IMR-90 (cell line): ENCODE measurements at regions not wholly inside any gene's neighbourhood (a gene's known extent, or its start where the extent isn't known, plus 50 kb on each side); places are given as distances from the start of the nearest gene placed in this dataset.

Experiments
- ATAC-seq: fragments of 200-7000 bp; cut with Tn5 transposase; 2 replicates; pipeline ENCODE4 v1.9.1; 2020; ENCODE audit warnings: low read depth, mild to moderate bottlenecking, moderate library complexity
- BruUV-seq: library from RNA; stranded (reverse); fragments of 400-500 nt; replicated peaks from 2 replicates; lab custom pipeline; 2021; lab: Mats Ljungman, UMichigan
- CTCF ChIA-PET: fragments of 300-600 bp; formaldehyde crosslinking; extraction: SDS; loops from one replicate; lab custom pipeline; 2021; ENCODE audit warnings: antibody characterized with exemption; lab: Yijun Ruan, JAX
- POLR2A ChIA-PET: fragments of 300-600 bp; sonication (Branson Sonifier 250); formaldehyde crosslinking; loops from one replicate; lab custom pipeline; 2022; ENCODE audit warnings: antibody characterized with exemption; ENCODE audit not compliant: unreplicated experiment; lab: Charles Lee
- DNase-seq: peaks from one replicate; pipeline ENCODE4 v3.0.0; 2013
- H2AFZ ChIP-seq: replicated peaks from 2 replicates; pipeline ENCODE3; 2013; ENCODE audit warnings: low read length, mild to moderate bottlenecking; ENCODE audit not compliant: poor library complexity
- H2AK5ac ChIP-seq: 2 replicates; pipeline ENCODE4 v1.6.1; 2013; ENCODE audit warnings: low read depth, low read length, inconsistent platforms
- H2AK9ac ChIP-seq: replicated peaks from 2 replicates; pipeline ENCODE3; 2013; ENCODE audit warnings: mild to moderate bottlenecking, low read depth, low read length, moderate library complexity; ENCODE audit not compliant: poor library complexity
- H2BK120ac ChIP-seq: 2 replicates; pipeline ENCODE4 v1.6.1; 2013; ENCODE audit warnings: low read depth, low read length, inconsistent platforms
- H2BK15ac ChIP-seq: 3 replicates; pipeline ENCODE4 v1.6.1; 2013; ENCODE audit warnings: low read depth, low read length, inconsistent platforms
- H2BK20ac ChIP-seq: 2 replicates; pipeline ENCODE4 v1.6.1; 2013; ENCODE audit warnings: low read depth, mild to moderate bottlenecking, inconsistent platforms, low read length, moderate library complexity
- H2BK5ac ChIP-seq: 2 replicates; pipeline ENCODE4 v1.6.1; 2013; ENCODE audit warnings: mild to moderate bottlenecking, low read depth, low read length, inconsistent platforms; ENCODE audit not compliant: poor library complexity, severe bottlenecking
- H3K14ac ChIP-seq: replicated peaks from 2 replicates; pipeline ENCODE4 v1.6.1; 2013; ENCODE audit warnings: low read depth, low read length, inconsistent platforms
- H3K18ac ChIP-seq: 2 replicates; pipeline ENCODE4 v1.6.1; 2013; ENCODE audit warnings: low read depth, low read length, control low read depth
- H3K23ac ChIP-seq: 2 replicates; pipeline ENCODE4 v1.6.1; 2013; ENCODE audit warnings: low read depth, low read length, inconsistent platforms
- H3K27ac ChIP-seq: 2 replicates; pipeline ENCODE4 v1.5.1; 2013; ENCODE audit warnings: mild to moderate bottlenecking, control low read depth, low read length; ENCODE audit not compliant: insufficient read depth
- H3K27me3 ChIP-seq: 2 replicates; pipeline ENCODE4 v1.6.1; 2013; ENCODE audit warnings: low read length; ENCODE audit not compliant: control insufficient read depth, insufficient read depth
- H3K36me3 ChIP-seq: 2 replicates; pipeline ENCODE4 v1.6.1; 2013; ENCODE audit warnings: low read length, mixed read lengths; ENCODE audit not compliant: control insufficient read depth, insufficient read depth
- H3K4ac ChIP-seq: 2 replicates; pipeline ENCODE4 v1.6.1; 2013; ENCODE audit warnings: low read depth, low read length, inconsistent platforms
- H3K4me1 ChIP-seq: 2 replicates; pipeline ENCODE4 v1.6.1; 2013; ENCODE audit warnings: low read length, mixed read lengths; ENCODE audit not compliant: control insufficient read depth, insufficient read depth
- H3K4me2 ChIP-seq: 2 replicates; pipeline ENCODE4 v1.6.1; 2013; ENCODE audit warnings: low read depth, mild to moderate bottlenecking, control low read depth, low read length, moderate library complexity
- H3K4me3 ChIP-seq: 2 replicates; pipeline ENCODE4 v1.5.1; 2013; ENCODE audit warnings: low read depth, mild to moderate bottlenecking, control low read depth, low read length, moderate library complexity; ENCODE audit not compliant: insufficient read depth
- H3K56ac ChIP-seq: 2 replicates; pipeline ENCODE4 v1.6.1; 2013; ENCODE audit warnings: low read length, inconsistent platforms; ENCODE audit not compliant: insufficient read depth; ENCODE audit errors: extremely low read depth
- H3K79me1 ChIP-seq, 2 experiments: 2 replicates each; pipeline ENCODE4 v1.6.1; 2013; ENCODE audit warnings: low read length in 2 of 2, inconsistent platforms in 1 of 2, low read depth in 1 of 2
- H3K9ac ChIP-seq: 2 replicates; pipeline ENCODE4 v1.6.1; 2013; ENCODE audit warnings: low read depth, low read length, control low read depth
- H3K9me1 ChIP-seq: 2 replicates; pipeline ENCODE4 v1.6.1; 2013; ENCODE audit warnings: low read length, inconsistent platforms; ENCODE audit not compliant: insufficient read depth
- H3K9me3 ChIP-seq: 2 replicates; pipeline ENCODE4 v1.6.1; 2013; ENCODE audit warnings: low read length; ENCODE audit not compliant: control insufficient read depth, insufficient read depth
- H4K20me1 ChIP-seq: 2 replicates; pipeline ENCODE4 v1.6.1; 2013; ENCODE audit warnings: low read length, inconsistent platforms; ENCODE audit not compliant: insufficient read depth
- H4K5ac ChIP-seq: 2 replicates; pipeline ENCODE4 v1.6.1; 2013; ENCODE audit warnings: mild to moderate bottlenecking, low read depth, low read length, control low read depth
- H4K8ac ChIP-seq, 2 experiments: 2 replicates each; pipeline ENCODE4 v1.6.1; 2013; ENCODE audit warnings: low read depth in 2 of 2, low read length in 2 of 2, control low read depth in 1 of 2, inconsistent platforms in 1 of 2
- H4K91ac ChIP-seq: 2 replicates; pipeline ENCODE4 v1.6.1; 2013; ENCODE audit warnings: low read depth, low read length, inconsistent platforms; ENCODE audit not compliant: insufficient read depth
- BHLHE40 ChIP-seq: fragments of 150-350 bp; IDR thresholded peaks from 2 replicates; pipeline ENCODE4 v1.6.1; 2016; ENCODE audit warnings: mild to moderate bottlenecking, low read depth, low read length
- CTCF ChIP-seq: conservative IDR thresholded peaks from 2 replicates; pipeline ENCODE4 v1.5.1; 2012; ENCODE audit warnings: mild to moderate bottlenecking, low read depth, low read length, improper control_type of control experiment
- ELK1 ChIP-seq: fragments of 150-350 bp; IDR thresholded peaks from 2 replicates; pipeline ENCODE4 v1.6.1; 2016; ENCODE audit warnings: low read depth, mild to moderate bottlenecking, low read length, moderate library complexity, borderline replicate concordance
- FOS ChIP-seq: fragments of 150-350 bp; IDR thresholded peaks from 2 replicates; pipeline ENCODE4 v1.6.1; 2016; ENCODE audit warnings: low read depth, low read length
- MAFK ChIP-seq: IDR thresholded peaks from 2 replicates; pipeline ENCODE4 v1.6.1; 2012; ENCODE audit warnings: low read depth, low read length, improper control_type of control experiment
- MAZ ChIP-seq: IDR thresholded peaks from 2 replicates; pipeline ENCODE4 v1.6.1; 2012; ENCODE audit warnings: low read depth, mild to moderate bottlenecking, low read length, improper control_type of control experiment, moderate library complexity, borderline replicate concordance
- MXI1 ChIP-seq: IDR thresholded peaks from 2 replicates; pipeline ENCODE4 v1.6.1; 2012; ENCODE audit warnings: low read depth, mild to moderate bottlenecking, low read length, moderate library complexity, borderline replicate concordance
- RAD21 ChIP-seq: IDR thresholded peaks from 2 replicates; pipeline ENCODE4 v1.6.1; 2012; ENCODE audit warnings: low read length, improper control_type of control experiment
- RFX5 ChIP-seq: IDR thresholded peaks from 2 replicates; pipeline ENCODE4 v1.8.0; 2012; ENCODE audit warnings: low read depth, mild to moderate bottlenecking, low read length, moderate library complexity
- USF2 ChIP-seq: fragments of 150-350 bp; IDR thresholded peaks from 2 replicates; pipeline ENCODE4 v1.6.1; 2017; ENCODE audit warnings: mild to moderate bottlenecking, antibody characterized with exemption, low read length, low read depth
- WGBS, 2 experiments: methylation state at CpG; one replicate each; pipeline versions ENCODE4 v1.1.5 to v1.1.7; 2013; ENCODE audit warnings: missing lambda C conversion rate in 2 of 2; ENCODE audit not compliant: insufficient read length in 1 of 2; ENCODE audit errors: extremely low coverage in 2 of 2; 5-methylcytosine and 5-hydroxymethylcytosine counted together
- dilution Hi-C: fragments of 300-500 bp; cut with HindIII; formaldehyde crosslinking; loops from one replicate; pipeline ENCODE4 v1.14.3; 2018; ENCODE audit warnings: low sequenced_read_pairs; ENCODE audit not compliant: unreplicated experiment
- in situ Hi-C: fragments of 300-500 bp; cut with MboI; formaldehyde crosslinking; loops from 3 replicates; pipeline ENCODE4 v1.14.3; 2019; ENCODE audit warnings: low sequenced_read_pairs, inconsistent platforms, mixed read lengths
- intact Hi-C: fragments of 100-400 bp; cut with micrococcal nuclease; formaldehyde crosslinking; loops from 2 replicates; pipeline ENCODE4 v1.10.0; 2022

GRCh38 chr22:22058633-22059290, 76.2 kb upstream of the TOP3B start:
- dilution Hi-C loops: no loop called here
- no peaks in the 10 kb centered on the region for H3K9me3 ChIP-seq
- no peak overlapping the region for H3K56ac ChIP-seq
- no peak overlapping the region for H2BK120ac ChIP-seq
- no peaks in the 10 kb centered on the region for H3K79me1 ChIP-seq
- no peak overlapping the region for H4K8ac ChIP-seq
- no peaks in the 10 kb centered on the region for H3K36me3 ChIP-seq
- no peak for TF ChIP-seq ELK1
- TF ChIP-seq FOS: no peak
- TF ChIP-seq MAFK: no peak
- no peak for TF ChIP-seq USF2
- TF ChIP-seq MAZ: no peak
- no peak for TF ChIP-seq BHLHE40
- no peak for TF ChIP-seq RFX5
- TF ChIP-seq CTCF: no peak
- TF ChIP-seq RAD21: no peak
- TF ChIP-seq MXI1: no peak
- no peak overlapping the region for H4K5ac ChIP-seq
- no peak overlapping the region for H2BK15ac ChIP-seq
- H3K27ac ChIP-seq: no peak overlapping the region
- H4K91ac ChIP-seq: no peak overlapping the region
- no peak overlapping the region for H2AK9ac ChIP-seq
- H4K20me1 ChIP-seq: no peaks in the 10 kb centered on the region
- no TSS peak for BruUV-seq
- H2AK5ac ChIP-seq: no peak overlapping the region
- intact Hi-C loops: no loop called here
- 50% methylated on average over 2 of the region's 4 CpGs; no CpG with 5 or more reads in 1 of the 2 experiments for WGBS, 2 experiments
- DNase-seq: no peak
- H3K4ac ChIP-seq: no peak overlapping the region
- H3K9me1 ChIP-seq: no peaks in the 10 kb centered on the region
- H3K4me1 ChIP-seq: no peaks in the 10 kb centered on the region; the same call in 1 of the 2 replicates
- H3K14ac ChIP-seq: no peak overlapping the region
- ChIA-PET CTCF (no interaction called here), POLR2A (no interaction called here)
- H2AFZ ChIP-seq: no peak overlapping the region
- H2BK20ac ChIP-seq: no peak overlapping the region
- in situ Hi-C loops: no loop called here
- ATAC-seq: no peak
- H3K23ac ChIP-seq: no peak overlapping the region
- no peak overlapping the region for H2BK5ac ChIP-seq
- H3K27me3 ChIP-seq: peaks cover 27% of the 10 kb centered on the region
- H3K4me3 ChIP-seq: no peak overlapping the region
- no peak overlapping the region for H3K9ac ChIP-seq
- no peak overlapping the region for H3K18ac ChIP-seq
- no peak overlapping the region for H3K4me2 ChIP-seq
